Heart left ventricle (tissue), 13 donors: ENCODE measurements at regions not wholly inside any gene's neighbourhood (a gene's known extent, or its start where the extent isn't known, plus 50 kb on each side); places are given as distances from the start of the nearest gene placed in this dataset.

ENCODE experiments used
- POLR2A ChIP-seq, 2 donors: fragments of 450-650 bp; IDR thresholded peaks; one replicate each; pipeline ENCODE4 v1.6.1; 2017; ENCODE audit warnings: antibody characterized with exemption in 2 of 2, mild to moderate bottlenecking in 2 of 2, moderate library complexity in 2 of 2
- TF ChIP-seq, protein P1 (sequence below), 12 donors: fragments of 200-600 bp; sonication (generic) in 4 of 12; IDR thresholded peaks; one replicate each; pipeline versions ENCODE4 v1.5.0 to v1.8.0; 2018 to 2022; ENCODE audit warnings: antibody characterized with exemption in 12 of 12, mild to moderate bottlenecking in 5 of 12
- donor health status: ischemic (EF 13 %, LVEDD 7.1; RV severe dilation, severe dysfunction).
- donor health status: DM: no; HTN: yes; CAD: no.
- donor health status: DM: no; HTN: no; CAD: no.
- donor health status: ischemic (EF 25% LVEDD 6.9; RV normal size, moderate dysfunction).
- donor health status: ischemic (EF 25% LVEDD 5.7; RV mildly dilated, moderate dysfunction).
- donor health status: ischemic (EF 35%, LVEDD 5.7; RV mildly dilated, moderate dysfunction).
- donor health status: nonischemic (EF 11% LVEDD 7.7; RV severe dilation, severe dysfunction).
- donor health status: DM: yes; HTN: yes; CAD: no.
- donor health status: PGD.
- donor health status: ischemic (EF 29% LVEDD 5.4; RV normal size, mild dysfunction).
- donor health status: nonischemic (EF 23%, LVEDD 6.1; RV moderate dilation, normal function).

DNA sequence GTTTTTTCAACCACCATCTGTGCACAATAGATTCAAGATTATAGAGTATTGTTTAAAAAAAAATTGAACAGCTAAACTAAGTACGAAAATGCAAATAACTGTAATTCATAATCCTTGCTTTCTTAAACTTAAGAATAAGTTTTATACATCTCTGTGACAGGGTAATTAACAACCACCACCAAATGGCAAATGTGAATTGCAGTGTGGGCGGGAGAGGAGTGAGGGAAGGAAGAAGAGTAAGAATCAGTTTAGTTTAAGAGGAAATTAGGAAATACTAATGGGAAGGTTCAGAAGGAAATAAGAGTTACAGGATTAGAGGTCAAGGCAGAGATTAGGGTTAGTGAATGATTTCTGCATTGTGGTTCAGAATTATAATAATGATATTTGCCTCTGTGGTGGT lies 430.9 kb downstream of the SPRY1 start:
- TF ChIP-seq, protein P1, sequence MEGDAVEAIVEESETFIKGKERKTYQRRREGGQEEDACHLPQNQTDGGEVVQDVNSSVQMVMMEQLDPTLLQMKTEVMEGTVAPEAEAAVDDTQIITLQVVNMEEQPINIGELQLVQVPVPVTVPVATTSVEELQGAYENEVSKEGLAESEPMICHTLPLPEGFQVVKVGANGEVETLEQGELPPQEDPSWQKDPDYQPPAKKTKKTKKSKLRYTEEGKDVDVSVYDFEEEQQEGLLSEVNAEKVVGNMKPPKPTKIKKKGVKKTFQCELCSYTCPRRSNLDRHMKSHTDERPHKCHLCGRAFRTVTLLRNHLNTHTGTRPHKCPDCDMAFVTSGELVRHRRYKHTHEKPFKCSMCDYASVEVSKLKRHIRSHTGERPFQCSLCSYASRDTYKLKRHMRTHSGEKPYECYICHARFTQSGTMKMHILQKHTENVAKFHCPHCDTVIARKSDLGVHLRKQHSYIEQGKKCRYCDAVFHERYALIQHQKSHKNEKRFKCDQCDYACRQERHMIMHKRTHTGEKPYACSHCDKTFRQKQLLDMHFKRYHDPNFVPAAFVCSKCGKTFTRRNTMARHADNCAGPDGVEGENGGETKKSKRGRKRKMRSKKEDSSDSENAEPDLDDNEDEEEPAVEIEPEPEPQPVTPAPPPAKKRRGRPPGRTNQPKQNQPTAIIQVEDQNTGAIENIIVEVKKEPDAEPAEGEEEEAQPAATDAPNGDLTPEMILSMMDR (IDR thresholded peaks at IDR 0.05): no peak
- TF ChIP-seq POLR2A (IDR thresholded peaks at IDR 0.05): no peak
